NOMO-1 (cell line): ENCODE measurements at regions not wholly inside any gene's neighbourhood (a gene's known extent, or its start where the extent isn't known, plus 50 kb on each side); places are given as distances from the start of the nearest gene placed in this dataset.

Experiments used
- DNase-seq, 2 experiments: peaks; one replicate each; lab custom pipeline; 2025; ENCODE audit not compliant: unreplicated experiment in 2 of 2; lab: John Stamatoyannopoulos, UW

DNA sequence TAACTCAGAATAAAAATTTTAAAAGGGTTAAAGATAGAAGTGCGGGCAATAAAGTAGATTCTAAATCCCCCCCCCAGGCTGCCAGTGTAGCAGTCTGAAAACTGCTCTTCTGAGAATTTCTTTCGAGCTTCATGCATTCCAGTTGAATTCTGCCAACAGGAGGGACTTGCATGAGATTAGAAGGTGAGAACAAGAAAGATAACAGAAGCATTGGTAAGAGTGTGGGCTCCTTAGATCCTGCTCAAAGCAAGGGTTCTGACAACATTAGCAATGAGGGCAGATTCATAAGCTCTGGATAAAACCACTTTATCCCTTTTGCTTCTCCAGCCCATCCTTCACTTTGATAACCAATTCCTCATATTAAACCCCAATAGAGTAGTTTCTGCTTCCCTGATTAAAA, 235.9 kb upstream of the CDH6 start:
- DNase-seq = no peak

DNA sequence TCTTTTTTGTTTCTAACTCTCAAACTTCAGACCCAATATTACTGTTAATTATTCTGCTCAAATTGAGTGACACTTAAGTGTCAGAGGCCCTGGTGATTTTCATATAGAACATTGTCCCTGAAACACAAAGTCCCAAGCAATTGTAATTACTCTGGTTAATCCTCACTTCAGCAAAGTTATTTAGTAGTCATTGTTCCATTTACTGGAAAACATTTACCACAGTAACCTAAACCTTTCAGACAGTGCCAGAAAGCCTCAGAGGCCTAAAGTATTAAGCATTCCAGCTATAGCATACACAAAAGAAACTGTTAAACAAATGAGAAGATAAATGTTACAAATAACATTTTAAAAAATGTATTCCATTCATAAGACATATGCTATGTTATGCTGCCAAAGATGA, 237.2 kb upstream of the CDH6 start:
- DNase-seq = no peak

DNA sequence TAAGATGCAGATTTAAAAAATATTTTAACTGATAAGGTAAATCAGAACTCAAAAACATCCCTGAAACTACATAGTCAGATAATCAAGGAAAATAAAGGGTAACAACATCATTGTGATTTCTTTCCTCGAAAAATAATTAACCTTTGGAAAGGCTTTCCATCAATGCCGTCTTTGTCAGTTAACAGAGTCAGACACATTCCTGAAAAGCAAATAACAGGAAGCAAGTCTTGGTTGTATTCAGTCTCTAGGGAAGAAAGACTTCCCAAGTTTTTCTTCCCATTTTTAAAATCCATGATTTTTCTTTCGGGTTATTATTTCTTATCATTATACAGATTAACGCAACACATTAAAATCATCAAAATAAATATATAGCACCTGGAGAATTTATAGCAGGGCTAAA, 256.4 kb upstream of the CDH6 start:
- DNase-seq = no peak

DNA sequence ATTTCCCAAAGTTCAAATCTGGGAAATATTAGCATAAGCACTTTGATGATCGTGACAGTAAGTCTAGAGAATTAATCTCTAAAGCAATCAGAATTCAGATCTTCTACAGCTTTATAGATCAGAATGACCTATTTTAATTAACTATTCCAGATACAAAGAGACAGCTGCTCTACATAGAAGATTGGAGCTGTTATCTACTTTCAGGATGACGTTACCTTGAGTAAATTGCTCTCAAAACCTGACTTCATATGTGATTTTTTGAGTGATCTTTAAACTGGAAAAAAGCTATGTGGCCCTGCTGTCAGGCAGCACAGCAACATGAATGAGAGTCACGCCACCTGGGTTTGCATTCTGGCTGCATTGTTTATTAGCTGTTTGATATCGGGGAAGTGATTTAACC, 259.9 kb upstream of the CDH6 start:
- no peak for DNase-seq

DNA sequence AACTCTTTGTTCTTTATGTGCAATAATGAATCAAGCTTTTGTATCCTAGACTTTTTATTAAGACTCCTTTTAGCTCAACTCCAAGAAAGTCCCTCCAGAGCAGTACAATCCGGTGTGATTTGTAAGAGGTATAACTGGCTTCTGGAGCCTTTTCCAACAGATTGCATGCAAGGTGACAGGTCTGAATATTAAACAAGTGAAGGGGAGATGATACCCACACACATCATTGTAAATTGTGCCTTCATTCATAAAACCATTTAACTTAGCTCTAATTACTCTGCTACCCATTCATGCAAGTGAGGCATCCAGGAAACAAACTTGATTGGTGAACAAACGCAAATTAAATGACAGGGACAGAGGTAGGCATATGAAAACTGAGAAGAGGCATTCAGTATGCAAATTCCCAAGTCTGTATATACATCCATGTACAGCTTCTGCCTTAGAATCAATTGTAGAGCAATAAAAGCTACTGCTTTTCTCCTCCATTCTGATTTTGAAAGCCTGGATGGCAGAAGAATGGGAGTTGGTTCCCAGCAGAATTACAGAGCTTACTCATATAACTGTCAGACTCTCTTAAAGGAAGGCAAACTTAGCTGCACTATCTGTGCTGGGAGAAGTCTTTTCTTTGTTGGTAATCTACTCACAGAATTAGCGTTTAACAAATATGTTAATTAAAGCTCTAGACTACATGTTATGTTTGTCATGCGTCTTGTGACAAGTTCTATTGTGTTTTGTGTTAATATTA, 261.0 kb upstream of the CDH6 start:
- DNase-seq = no peak

DNA sequence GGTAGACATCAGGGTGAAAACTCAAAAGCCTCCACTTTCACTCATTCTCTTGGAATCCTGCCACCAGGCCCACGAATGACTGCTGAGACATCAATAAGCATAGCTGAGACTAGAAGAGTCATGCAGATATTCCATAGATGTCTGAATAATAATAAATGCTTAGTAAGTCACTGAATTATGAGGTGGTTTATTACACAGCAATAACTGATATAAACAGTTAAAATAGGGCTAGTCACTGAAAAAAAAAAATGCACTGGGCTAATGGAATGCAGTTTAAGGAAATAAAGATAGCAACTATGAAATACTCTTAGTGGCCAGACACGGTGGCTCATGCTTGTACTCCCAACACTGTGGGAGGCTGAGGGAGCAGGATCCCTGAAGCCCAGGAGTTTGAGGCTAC, 262.8 kb upstream of the CDH6 start:
- no peak for DNase-seq

DNA sequence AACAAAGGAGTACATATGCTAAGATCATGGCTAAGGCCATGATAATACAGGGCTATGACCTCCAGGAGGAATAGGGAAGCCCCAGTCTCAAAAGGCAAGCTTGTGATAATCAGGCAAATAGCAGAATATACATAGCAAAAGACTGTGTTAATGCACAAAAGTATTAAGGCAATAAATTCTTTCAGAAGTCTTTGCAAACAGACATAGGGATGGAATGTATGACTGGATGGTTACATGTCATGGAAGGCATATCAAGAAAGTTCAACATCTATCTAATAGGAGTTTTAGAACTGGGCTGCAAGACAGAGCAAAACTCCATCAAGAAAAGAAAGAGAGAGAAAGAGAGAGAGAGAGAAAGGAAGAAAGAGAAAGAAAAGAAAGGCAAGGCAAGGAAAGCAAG, 264.5 kb upstream of the CDH6 start:
- no peak for DNase-seq

DNA sequence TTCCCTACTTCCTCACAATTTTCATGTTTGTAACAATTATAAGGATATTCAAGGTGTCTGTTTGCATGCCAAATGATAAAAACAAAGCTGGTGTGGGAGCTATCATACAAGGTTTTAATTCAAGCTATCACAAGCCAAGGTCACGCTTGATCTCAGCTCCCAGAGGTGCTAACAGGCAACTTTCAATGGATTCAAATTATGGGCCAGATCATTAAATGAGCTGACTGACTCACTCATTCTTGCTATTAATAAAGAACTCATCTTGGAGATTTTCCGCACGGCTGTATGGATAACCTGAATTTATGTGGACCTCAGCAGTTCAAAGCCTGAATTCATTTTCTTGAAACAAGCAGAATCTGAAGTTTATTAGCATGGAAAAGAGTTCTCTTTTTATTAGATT, 267.3 kb upstream of the CDH6 start:
- DNase-seq = no peak

DNA sequence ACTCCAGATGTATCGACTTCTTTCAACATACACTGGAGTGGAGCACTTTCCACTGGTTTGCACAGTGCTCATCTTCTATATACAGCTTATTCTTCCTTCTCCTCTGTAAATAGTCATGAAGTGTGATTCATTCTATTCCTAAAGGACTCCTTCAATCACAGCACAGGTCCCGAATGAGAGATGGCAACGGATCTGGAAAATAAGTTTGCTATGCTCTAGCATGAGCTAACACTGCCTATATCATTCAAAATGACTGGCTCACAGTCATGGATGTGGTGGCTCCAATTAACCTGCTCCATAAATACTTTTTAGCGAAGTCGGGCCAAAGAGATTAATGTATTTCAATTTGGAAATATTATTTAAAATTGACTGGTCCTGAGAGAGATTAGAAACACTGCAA, 272.1 kb upstream of the CDH6 start:
- DNase-seq = no peak

DNA sequence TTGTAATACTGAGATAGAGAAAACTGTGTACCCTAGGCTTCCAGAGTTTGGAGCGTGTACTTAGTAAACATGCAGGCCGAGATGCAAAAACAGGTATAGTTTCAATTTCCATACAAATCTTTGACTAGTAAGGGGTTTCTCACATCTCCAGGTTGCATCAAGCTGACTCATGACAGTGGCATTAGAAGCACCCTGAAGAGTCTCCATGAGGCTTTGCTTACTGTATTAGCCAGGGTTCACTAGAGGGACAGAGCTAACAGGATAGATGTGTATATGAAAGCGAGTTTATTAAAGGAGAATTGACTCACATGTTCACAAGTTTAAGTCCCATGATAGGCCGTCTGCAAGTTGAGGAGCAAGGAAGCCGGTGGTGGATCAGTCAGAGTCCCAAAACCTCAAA, 275.3 kb upstream of the CDH6 start:
- no peak for DNase-seq

DNA sequence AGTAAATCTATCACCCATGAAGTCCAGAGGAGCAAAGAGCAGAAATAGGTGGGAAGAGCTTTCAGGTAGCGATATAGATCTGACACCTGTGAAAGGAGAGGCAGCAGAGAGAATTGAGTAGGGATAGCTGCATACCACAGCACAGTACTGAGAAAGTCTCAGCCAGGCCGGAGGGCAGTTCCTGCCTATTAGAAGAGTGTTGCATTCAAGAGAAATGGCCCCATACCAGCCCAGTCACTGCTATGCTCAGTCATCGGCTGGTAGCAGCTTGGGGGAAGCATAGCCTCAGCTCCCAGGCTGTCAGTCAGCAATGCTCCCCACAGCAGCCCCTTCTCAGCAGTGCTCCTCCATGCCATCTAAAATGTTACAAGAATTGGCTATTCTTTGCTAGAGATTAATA, 285.1 kb upstream of the CDH6 start:
- no peak for DNase-seq

DNA sequence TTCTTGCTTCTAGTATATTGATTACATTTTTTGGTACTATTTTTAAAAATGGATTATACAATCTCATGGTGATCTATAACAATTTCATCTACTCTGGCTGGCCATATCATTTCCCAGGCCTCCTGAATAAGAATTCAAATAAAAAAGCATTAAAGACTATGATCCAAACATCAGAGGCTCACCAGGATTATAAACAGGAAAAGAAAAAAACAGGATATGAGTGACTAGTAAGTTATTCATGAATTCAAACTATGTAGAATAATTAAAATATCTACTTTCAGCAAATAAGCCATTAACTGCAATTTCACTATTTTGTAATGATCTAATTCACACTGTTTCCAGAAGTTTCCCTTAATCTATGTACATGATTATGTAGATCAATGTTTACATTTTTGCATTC, 293.1 kb upstream of the CDH6 start:
- no peak for DNase-seq

DNA sequence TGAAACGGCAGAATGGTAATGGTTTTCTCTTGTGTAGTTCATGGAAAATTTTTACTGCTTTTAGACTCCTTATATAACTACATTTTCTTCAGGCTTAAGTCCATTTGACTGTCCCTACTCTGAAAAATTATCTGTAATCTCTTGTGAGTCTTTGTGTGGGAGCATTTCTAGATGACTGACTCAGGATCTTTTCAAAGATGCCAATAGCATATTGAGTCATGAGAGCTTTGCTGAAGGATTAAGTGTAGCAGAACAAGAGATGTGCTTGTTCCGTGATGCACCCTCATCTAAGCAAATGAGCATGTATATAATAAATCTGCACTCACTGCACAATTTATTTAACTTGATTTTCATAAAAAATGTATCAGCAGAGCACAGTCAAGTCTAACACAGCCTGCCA, 298.7 kb upstream of the CDH6 start:
- no peak for DNase-seq

DNA sequence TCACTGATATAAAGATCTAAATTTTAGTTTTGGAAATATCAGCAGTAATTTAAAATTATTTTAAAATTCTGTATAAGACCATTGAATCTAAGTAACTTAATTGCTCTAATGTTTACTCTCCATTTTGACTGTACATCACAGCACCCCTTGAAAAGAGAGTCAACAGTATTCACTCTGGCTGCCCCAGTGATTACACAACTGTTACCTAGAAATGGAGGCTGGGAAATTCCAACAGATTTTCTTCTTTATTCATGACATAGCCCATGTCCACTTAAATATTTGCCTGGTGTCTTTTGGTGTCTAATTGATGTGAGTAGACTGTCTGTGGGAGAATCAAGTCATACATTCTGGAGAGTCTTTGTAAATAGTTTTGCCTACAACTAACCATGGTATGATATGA, 301.8 kb upstream of the CDH6 start:
- no peak for DNase-seq

DNA sequence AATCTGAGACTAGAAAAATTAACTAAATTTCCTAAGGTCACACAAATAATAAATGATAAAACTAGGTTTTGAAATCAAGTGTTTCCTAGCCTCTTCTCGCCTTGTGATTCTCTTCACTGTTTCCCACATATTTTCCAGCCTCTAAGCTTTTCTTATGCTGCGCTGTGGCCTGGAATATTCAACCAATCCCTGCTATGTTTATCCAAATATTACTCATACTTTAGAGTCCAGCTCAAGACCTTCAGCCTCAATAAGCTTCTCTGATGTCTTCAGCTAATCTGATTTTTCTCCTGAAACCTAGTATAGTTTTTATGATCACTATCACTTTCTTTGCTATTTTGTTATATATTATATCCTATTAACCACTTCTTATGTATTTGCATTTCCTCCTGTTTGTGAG, 303.1 kb upstream of the CDH6 start:
- no peak for DNase-seq

DNA sequence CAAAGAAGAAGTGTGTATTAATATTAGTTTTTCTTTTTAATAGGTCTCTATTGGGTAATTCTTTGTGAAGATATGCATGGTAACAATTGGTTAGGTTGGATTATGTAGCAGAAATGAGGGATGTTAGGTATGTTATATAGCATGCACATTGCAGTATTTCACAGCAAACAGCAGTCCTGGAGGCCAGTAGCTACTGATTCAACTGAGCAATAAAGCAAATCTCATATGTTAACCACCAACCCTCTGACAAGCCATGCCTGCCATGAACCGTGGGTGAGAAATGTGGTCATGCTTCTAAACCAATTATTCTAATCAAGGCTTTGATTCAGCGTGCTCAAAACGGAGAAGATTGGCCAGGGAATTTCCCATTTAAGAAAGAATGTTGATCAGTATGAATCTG, 313.0 kb upstream of the CDH6 start:
- DNase-seq = no peak

DNA sequence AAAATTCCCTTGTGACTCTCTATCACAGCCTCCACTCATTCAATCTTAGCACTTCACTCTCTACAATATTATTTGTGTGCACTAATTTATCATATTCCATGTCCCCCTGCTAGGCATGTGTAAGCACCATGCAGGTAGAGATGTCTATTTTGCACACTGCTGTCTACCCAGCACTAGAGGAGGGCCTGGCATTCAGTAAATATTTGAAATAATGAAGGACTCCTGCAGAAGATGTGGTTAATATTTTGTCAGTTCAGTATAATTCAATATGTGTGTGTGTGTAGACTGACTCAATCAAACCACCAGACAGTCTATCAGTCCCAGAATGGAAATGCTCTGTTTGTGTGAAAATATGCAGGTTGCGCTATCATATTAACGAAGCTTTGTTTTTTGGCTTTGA, 313.6 kb upstream of the CDH6 start:
- DNase-seq = no peak

DNA sequence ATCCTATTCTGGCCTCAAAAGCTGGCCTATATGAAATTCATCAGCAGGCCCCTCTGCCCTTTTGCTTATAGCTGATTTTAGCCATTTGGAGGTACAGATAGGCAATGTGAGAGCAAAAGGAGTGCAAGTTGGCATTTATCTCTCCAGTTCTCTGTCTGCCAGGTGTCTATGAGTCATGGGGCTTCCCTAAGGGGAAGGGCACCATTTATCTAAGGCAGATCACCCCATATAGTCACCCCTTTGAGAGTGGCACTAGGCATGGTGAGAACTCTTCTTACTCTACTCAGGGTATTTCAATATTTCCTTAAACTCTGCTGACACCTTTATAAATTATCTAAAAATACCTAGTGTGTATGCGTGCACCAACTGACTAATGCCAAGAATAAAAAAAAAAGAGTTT, 314.7 kb upstream of the CDH6 start:
- DNase-seq = no peak

DNA sequence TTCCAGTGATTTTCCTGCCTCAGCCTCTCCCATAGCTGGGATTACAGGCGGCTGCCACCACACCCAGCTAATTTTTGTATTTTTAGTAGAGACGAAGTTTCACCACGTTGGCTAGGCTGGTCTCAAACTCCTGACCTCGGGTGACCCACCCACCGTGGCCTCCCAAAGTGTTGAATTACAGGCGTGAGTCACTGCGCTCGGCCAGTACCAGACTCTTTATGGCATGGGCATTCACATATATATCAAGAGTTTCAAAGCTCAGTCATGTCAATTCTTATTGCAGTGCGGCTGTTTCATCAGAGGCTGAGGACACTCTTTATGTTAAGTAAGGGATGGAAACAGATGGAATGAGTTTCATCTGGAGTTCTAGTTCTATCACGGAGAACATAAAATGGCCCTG, 315.2 kb upstream of the CDH6 start:
- DNase-seq = no peak

DNA sequence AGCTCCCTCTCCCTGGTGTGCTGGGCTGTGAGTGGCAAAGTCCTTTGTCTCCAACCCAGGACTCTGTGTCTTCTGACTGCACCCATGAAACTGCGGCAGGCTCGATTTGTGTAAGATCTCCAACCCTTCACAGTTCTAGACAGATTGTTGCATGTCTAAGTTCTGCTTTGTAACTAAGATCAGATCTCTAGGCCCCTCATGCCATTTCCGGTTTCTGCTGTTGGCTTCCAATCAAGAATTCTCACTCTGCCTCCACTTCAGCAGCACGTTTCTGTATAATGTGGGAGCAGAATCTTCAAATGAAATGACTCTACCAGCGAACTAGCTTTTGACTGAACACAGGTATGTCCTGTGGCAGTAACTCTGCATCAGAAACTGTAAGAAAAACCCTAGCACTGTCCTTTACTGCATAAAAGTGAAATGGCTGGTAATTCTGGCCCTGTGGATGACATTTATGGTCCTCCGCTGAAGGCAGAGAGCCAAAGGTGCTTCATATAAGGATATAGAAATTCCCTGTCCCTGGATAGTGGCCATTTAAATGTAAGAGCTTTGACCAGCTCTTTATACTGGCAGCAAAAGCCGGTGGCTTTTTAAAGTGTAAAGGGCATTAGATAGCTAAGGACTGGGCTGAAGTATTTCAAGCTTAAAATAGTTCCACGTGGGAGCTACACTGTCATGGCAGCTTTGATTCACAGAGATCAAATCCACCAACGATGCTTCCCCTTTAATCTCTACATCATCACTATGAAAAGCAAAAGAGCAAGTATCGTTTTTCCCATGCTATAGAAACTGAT, 319.0 kb upstream of the CDH6 start:
- DNase-seq = no peak

DNA sequence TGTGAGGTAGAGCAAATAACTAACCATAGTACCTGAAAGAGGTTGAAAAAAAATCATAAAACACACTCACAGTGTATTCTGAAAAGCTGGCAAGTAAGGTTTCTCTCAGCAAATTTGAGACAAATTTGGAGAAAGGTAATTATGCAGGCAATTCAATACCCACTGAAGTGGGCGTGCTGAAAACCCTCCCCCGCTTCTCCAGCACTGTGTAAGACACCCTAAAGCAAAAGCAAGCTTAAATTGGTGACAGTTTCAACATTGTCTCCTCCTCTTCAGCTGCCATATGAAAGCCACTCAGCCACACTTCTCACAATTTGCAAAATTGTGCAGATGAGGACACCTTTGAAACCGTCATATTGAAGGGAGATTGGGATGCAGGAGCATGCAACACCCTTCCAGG, 322.3 kb upstream of the CDH6 start:
- DNase-seq = no peak

DNA sequence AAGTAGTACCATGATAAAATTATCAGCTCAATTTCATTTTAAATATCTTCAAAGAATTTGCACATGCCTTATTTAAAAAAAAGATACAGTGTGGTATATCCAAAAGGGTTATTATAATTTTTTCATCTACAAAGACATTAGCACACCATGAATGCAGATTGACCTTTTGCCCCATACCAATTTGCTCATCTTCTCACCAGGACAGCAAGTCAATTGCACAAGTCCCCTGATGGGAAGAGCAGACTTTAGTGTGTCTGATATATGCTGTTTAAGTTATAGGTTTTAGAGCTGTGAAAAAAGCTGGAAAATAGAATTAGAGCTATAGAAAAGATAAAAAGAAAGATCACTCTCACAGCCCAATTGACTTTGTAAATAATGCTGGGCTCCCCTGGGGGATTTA, 325.8 kb upstream of the CDH6 start:
- DNase-seq = no peak

DNA sequence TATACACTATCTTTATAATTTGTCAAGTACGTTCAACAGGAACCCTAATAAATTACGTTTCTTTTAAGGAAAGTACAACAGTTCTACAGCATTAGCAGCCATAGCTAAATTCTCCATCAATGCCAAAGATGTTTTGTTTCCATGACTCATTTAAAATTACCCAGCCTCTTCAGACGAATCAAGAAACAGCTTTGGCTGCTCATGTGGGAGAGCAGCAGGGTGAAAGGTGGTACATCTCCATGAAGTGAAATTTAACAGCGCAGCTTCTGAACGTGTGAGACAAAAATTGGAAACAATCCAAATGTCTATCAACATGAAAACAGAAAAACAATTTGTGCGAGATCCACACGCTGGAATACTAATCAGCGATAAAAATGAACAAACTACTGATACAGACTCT, 327.3 kb upstream of the CDH6 start:
- DNase-seq = no peak
